ENCODE measurements at regions not wholly inside any gene's neighbourhood (a gene's known extent, or its start where the extent isn't known, plus 50 kb on each side); places are given as distances from the start of the nearest gene placed in this dataset.

GRCh38 chr13:59504407-59504806, 659.3 kb downstream of the DIAPH3 start:
- TF ChIP-seq CTCF (IDR thresholded peaks at IDR 0.05; ENCODE audit: borderline replicate concordance, control extremely low read depth, extremely low read depth, insufficient read depth, missing control alignments) = no peak
- DNase-seq (ENCODE audit: low spot score) = no peak
- in situ Hi-C loops (cut with MboI; ENCODE audit: low sequenced_read_pairs, unreplicated experiment) = no loop called here

DNA sequence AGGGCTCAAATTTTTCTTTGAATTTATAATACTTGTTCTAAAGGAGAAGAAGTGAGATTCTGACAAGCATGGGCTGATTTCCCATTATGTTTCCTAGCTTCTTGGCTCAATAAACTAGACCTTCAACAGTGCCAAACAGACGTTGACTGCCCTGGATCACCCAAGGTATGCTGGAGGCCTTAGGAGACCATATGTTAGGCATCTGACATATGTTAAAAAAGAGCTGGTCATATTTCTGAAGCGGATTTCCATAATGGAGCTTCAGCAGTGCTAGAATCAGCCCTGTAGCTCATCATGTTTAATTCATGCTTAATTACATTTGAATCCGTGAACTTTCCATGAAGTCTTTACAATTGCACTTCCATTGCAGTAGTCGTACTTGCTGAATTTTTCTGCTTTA, 653.3 kb downstream of the DIAPH3 start:
- DNase-seq (ENCODE audit: low spot score) = no peak
- TF ChIP-seq CTCF (IDR thresholded peaks at IDR 0.05; ENCODE audit: borderline replicate concordance, control extremely low read depth, extremely low read depth, insufficient read depth, missing control alignments) = no peak
- in situ Hi-C loops (cut with MboI; ENCODE audit: low sequenced_read_pairs, unreplicated experiment) = no loop called here

- TF ChIP-seq CTCF (IDR thresholded peaks at IDR 0.05; ENCODE audit: borderline replicate concordance, control extremely low read depth, extremely low read depth, insufficient read depth, missing control alignments) = no peak
- in situ Hi-C loops (cut with MboI; ENCODE audit: low sequenced_read_pairs, unreplicated experiment) = no loop called here
- DNase-seq (ENCODE audit: low spot score) = no peak
Observed at GRCh38 chr13:59513686-59514085, 650.0 kb downstream of the DIAPH3 start.

DNA sequence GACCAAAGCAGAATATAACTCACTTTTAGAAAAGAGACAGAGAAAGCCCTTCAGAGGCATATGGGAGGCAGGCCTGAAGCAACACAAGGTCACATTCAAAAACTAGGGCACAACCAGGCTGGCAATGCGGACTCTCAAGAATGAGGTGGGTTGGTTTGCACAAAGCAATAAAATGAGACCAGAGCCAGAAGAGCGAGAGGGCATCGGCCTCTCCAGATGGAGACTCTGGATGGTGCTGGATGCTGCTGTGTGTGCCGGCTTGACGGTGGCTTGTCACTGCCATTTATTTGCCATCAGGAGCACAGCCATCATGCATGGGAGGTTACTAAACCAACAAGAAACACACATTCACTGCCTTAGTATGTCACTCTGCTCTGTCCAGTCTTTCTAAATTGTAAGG, 649.4 kb downstream of the DIAPH3 start:
- no peak for DNase-seq (ENCODE audit: low spot score)
- in situ Hi-C loops (cut with MboI; ENCODE audit: low sequenced_read_pairs, unreplicated experiment) = no loop called here
- TF ChIP-seq CTCF (IDR thresholded peaks at IDR 0.05; ENCODE audit: borderline replicate concordance, control extremely low read depth, extremely low read depth, insufficient read depth, missing control alignments) = no peak

GRCh38 chr13:59519819-59520218, 643.9 kb downstream of the DIAPH3 start:
- TF ChIP-seq CTCF (IDR thresholded peaks at IDR 0.05; ENCODE audit: borderline replicate concordance, control extremely low read depth, extremely low read depth, insufficient read depth, missing control alignments) = no peak
- DNase-seq (ENCODE audit: low spot score) = no peak
- in situ Hi-C loops (cut with MboI; ENCODE audit: low sequenced_read_pairs, unreplicated experiment) = no loop called here

DNA sequence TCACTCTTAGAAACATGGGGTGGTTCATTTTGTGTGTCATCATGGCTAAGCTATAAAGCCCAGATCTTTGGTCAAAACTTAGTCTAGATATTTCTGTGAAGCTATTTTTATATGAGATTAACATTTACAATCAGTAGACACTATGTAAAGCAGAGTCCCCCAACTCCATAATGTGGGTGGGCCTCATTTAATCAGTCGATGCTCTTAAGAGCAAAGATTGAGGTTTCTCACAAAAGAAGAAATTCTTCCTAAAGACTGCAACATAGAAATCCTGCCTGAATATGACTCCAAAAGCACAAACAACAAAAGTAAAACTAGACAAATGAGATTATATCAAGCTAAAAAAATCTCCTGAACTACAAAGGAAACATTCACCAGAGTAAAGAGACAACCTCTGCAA, 642.2 kb downstream of the DIAPH3 start:
- DNase-seq (ENCODE audit: low spot score) = no peak
- in situ Hi-C loops (cut with MboI; ENCODE audit: low sequenced_read_pairs, unreplicated experiment) = no loop called here
- TF ChIP-seq CTCF (IDR thresholded peaks at IDR 0.05; ENCODE audit: borderline replicate concordance, control extremely low read depth, extremely low read depth, insufficient read depth, missing control alignments) = no peak

DNA sequence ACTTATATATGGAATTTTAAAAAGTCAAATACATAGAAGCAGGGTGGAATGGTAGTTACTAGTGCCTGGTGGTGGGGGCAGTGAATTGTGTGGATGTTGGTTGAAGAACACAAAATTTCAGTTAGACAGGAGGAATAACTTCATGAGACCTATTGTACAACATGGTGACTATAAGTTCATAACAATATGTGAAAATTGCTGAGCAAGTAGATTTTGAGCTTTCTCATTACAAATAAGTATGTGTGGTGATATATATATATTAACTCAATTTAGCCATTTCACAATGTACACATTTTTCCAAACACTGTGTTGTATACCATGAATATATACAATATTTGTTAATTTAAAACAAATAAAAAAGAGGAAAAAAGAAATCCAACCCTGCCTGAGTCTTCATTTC, 641.1 kb downstream of the DIAPH3 start:
- TF ChIP-seq CTCF (IDR thresholded peaks at IDR 0.05; ENCODE audit: borderline replicate concordance, control extremely low read depth, extremely low read depth, insufficient read depth, missing control alignments) = no peak
- no peak for DNase-seq (ENCODE audit: low spot score)
- in situ Hi-C loops (cut with MboI; ENCODE audit: low sequenced_read_pairs, unreplicated experiment) = no loop called here
